ENCODE measurements at regions not wholly inside any gene's neighbourhood (a gene's known extent, or its start where the extent isn't known, plus 50 kb on each side); places are given as distances from the start of the nearest gene placed in this dataset.

DNA sequence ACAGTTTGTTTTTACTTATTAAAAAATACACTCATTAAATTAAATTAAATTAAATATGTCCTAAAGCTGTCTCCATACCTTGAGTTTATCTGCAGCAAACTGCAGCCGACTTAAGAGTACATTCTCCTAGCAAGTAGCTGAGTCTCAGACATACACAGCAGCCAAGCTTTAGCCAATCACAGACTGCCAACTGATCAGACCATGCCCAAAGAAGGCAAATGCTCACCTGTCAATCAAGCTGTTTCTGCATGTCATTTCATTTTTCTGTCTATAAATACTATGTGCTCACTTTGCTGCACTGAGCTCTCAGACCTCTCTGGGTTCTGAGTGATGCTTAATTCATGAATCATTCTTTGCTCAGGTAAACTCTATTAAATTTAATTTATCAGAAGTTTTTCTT, 280.9 kb upstream of the EPHA5 start:
- WGBS, 5 donors = 81 to 92% (median 89%) methylated on average over 1 of the region's 1 CpG
- Histone ChIP-seq H3K9me3 (no peaks in the 10 kb centered on the region), H3K4me1 (no peaks in the 10 kb centered on the region), H3K4me3 (no peak overlapping the region), H3K27me3 (replicated peaks in 1 of 7) (no peaks in the 10 kb centered on the region), H3K36me3 (no peaks in the 10 kb centered on the region), H3K27ac (no peak overlapping the region)
- no peak for DNase-seq
- TF ChIP-seq, protein P1, sequence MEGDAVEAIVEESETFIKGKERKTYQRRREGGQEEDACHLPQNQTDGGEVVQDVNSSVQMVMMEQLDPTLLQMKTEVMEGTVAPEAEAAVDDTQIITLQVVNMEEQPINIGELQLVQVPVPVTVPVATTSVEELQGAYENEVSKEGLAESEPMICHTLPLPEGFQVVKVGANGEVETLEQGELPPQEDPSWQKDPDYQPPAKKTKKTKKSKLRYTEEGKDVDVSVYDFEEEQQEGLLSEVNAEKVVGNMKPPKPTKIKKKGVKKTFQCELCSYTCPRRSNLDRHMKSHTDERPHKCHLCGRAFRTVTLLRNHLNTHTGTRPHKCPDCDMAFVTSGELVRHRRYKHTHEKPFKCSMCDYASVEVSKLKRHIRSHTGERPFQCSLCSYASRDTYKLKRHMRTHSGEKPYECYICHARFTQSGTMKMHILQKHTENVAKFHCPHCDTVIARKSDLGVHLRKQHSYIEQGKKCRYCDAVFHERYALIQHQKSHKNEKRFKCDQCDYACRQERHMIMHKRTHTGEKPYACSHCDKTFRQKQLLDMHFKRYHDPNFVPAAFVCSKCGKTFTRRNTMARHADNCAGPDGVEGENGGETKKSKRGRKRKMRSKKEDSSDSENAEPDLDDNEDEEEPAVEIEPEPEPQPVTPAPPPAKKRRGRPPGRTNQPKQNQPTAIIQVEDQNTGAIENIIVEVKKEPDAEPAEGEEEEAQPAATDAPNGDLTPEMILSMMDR (IDR thresholded peaks at IDR 0.05 in 8 of 11, conservative IDR thresholded peaks at IDR 0.05 in 3 of 11) = no peak
- TF ChIP-seq POLR2A (IDR thresholded peaks at IDR 0.05) (no peak), POLR2AphosphoS5 (IDR thresholded peaks at IDR 0.05) (no peak)
- intact Hi-C loops (cut with DNase I; ENCODE audit: low total_unique reads) = no loop called here

GRCh38 chr4:65943076-65943475, 272.8 kb upstream of the EPHA5 start:
- intact Hi-C loops (cut with DNase I; ENCODE audit: low total_unique reads) = no loop called here
- 54 to 70% (median 66%) methylated on average over 2 of the region's 2 CpGs for WGBS, 5 donors
- no peaks in the 10 kb centered on the region for H3K36me3 ChIP-seq
- no peak for DNase-seq
- H3K27ac ChIP-seq = no peak overlapping the region
- peaks cover 0 to 4% (median 0%) of the 10 kb centered on the region in 8 donors for H3K9me3 ChIP-seq
- no peak overlapping the region for H3K4me3 ChIP-seq
- H3K27me3 ChIP-seq (replicated peaks in 1 of 7) = no peaks in the 10 kb centered on the region
- H3K4me1 ChIP-seq = no peaks in the 10 kb centered on the region
- TF ChIP-seq POLR2AphosphoS5 (IDR thresholded peaks at IDR 0.05) (no peak), POLR2A (IDR thresholded peaks at IDR 0.05) (no peak)
- TF ChIP-seq, protein P1 (IDR thresholded peaks at IDR 0.05 in 8 of 11, conservative IDR thresholded peaks at IDR 0.05 in 3 of 11) = no peak

GRCh38 chr4:65924843-65925242, 254.6 kb upstream of the EPHA5 start:
- Histone ChIP-seq H3K27ac (no peak overlapping the region), H3K27me3 (replicated peaks in 1 of 7) (no peaks in the 10 kb centered on the region), H3K9me3 (peaks cover 0 to 3% (median 0%) of the 10 kb centered on the region in 8 donors), H3K4me1 (no peaks in the 10 kb centered on the region), H3K4me3 (no peak overlapping the region), H3K36me3 (no peaks in the 10 kb centered on the region)
- TF ChIP-seq POLR2AphosphoS5 (IDR thresholded peaks at IDR 0.05) (no peak), POLR2A (IDR thresholded peaks at IDR 0.05) (no peak)
- TF ChIP-seq, protein P1 (IDR thresholded peaks at IDR 0.05 in 8 of 11, conservative IDR thresholded peaks at IDR 0.05 in 3 of 11) = no peak
- no peak for DNase-seq
- WGBS, 5 donors = 64 to 73% (median 70%) methylated on average over 4 of the region's 4 CpGs
- intact Hi-C loops (cut with DNase I; ENCODE audit: low total_unique reads) = no loop called here

- Histone ChIP-seq H3K27ac (no peak overlapping the region), H3K4me3 (no peak overlapping the region), H3K27me3 (replicated peaks in 1 of 7) (no peaks in the 10 kb centered on the region), H3K36me3 (no peaks in the 10 kb centered on the region), H3K4me1 (no peaks in the 10 kb centered on the region), H3K9me3 (peaks cover 0 to 6% (median 0%) of the 10 kb centered on the region in 8 donors)
- TF ChIP-seq, protein P1 (IDR thresholded peaks at IDR 0.05 in 8 of 11, conservative IDR thresholded peaks at IDR 0.05 in 3 of 11) = no peak
- intact Hi-C loops (cut with DNase I; ENCODE audit: low total_unique reads) = no loop called here
- DNase-seq = no peak
- WGBS, 5 donors = 0 to 34% (median 0%) methylated on average over 1 of the region's 1 CpG
Observed at GRCh38 chr4:65923616-65924015, 253.3 kb upstream of the EPHA5 start.
